ENCODE measurements at regions not wholly inside any gene's neighbourhood (a gene's known extent, or its start where the extent isn't known, plus 50 kb on each side); places are given as distances from the start of the nearest gene placed in this dataset.
"Not testable (repeated sequence)": the region's sequence is repeated elsewhere in the genome, so short reads cannot be mapped to it uniquely, and the experiment has no call there.

DNA sequence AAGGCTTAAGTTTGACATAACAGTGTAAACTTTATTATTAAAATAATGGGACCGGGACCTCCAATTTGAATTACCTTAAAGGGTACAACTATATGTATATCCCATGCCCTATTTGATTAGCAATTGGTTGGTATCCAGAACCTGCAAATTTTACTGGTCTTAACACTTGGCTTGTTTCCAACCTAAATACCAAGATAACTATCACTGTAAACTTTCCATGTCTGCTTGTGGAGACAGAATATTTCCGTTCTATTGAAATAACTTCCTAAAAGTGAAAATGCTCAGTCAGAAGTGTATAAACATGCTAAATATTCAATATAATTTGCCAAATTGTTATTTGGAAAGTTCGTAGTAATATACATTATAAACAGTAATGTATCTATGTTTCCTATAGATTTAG lies 154.0 kb downstream of the TMEM47 start:
- Histone ChIP-seq H3K27me3 (ENCODE audit: control insufficient read depth, insufficient read depth, low read length) (no peaks in the 10 kb centered on the region), H3K9me3 (ENCODE audit: control insufficient read depth, insufficient read depth, low read length) (no peaks in the 10 kb centered on the region)

DNA sequence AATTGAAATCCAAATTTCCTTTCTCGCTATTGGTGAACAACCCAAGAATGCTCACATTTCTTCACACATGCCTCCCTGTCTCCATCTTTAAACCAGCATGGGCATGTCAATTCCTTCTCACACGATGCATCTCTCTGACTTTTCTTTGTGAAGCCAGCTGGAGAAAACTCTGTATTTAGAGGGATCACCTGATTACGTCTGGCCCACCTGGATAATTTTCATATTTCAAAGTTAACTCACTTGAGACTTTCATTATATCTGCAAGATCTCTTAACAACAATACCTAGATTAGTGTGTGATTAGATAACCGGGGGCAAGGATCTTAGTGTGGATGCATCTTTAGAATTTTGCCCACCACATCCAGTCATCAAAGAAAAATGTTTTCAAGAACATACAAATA lies 164.0 kb downstream of the TMEM47 start:
- Histone ChIP-seq H3K4me1 (ENCODE audit: control insufficient read depth, insufficient read depth, low read length) (no peaks in the 10 kb centered on the region), H3K9me3 (ENCODE audit: control insufficient read depth, insufficient read depth, low read length) (no peaks in the 10 kb centered on the region), H3K36me3 (ENCODE audit: control insufficient read depth, insufficient read depth, low read length) (no peaks in the 10 kb centered on the region), H3K27me3 (ENCODE audit: control insufficient read depth, insufficient read depth, low read length) (no peaks in the 10 kb centered on the region), H3K4me3 (ENCODE audit: low read depth, low read length) (no peak overlapping the region), H3K9ac (ENCODE audit: low read depth, low read length) (no peak overlapping the region)

More for the DNA sequence above, 154.0 kb downstream of the TMEM47 start:
- H3K4me3 ChIP-seq (ENCODE audit: low read depth, low read length): no peak overlapping the region
- H3K9ac ChIP-seq (ENCODE audit: low read depth, low read length): no peak overlapping the region
- H3K4me1 ChIP-seq (ENCODE audit: control insufficient read depth, insufficient read depth, low read length): no peaks in the 10 kb centered on the region
- no peaks in the 10 kb centered on the region for H3K36me3 ChIP-seq (ENCODE audit: control insufficient read depth, insufficient read depth, low read length)

DNA sequence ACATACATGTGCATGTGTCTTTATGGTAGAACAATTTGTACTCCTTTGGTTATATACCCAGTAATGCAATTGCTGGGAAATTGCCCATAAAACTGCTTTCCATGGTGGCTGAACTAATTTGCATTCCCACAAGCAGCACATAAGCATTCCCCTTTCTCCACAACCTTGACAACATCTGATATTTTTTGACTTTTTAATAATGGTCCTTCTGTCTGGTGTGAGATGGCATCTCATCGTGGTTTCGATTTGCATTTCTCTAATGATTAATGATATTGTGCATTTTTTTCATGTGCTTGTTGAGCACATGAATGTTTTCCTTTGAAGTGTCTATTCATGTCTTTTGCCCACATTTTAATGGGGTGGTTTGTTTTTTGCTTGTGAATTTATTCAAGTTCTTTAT lies 166.0 kb downstream of the TMEM47 start:
- Histone ChIP-seq H3K4me3 (ENCODE audit: low read depth, low read length) (no peak overlapping the region), H3K9me3 (ENCODE audit: control insufficient read depth, insufficient read depth, low read length) (no peaks in the 10 kb centered on the region), H3K9ac (ENCODE audit: low read depth, low read length) (no peak overlapping the region), H3K27me3 (ENCODE audit: control insufficient read depth, insufficient read depth, low read length) (no peaks in the 10 kb centered on the region), H3K36me3 (ENCODE audit: control insufficient read depth, insufficient read depth, low read length) (no peaks in the 10 kb centered on the region), H3K4me1 (ENCODE audit: control insufficient read depth, insufficient read depth, low read length) (no peaks in the 10 kb centered on the region)

DNA sequence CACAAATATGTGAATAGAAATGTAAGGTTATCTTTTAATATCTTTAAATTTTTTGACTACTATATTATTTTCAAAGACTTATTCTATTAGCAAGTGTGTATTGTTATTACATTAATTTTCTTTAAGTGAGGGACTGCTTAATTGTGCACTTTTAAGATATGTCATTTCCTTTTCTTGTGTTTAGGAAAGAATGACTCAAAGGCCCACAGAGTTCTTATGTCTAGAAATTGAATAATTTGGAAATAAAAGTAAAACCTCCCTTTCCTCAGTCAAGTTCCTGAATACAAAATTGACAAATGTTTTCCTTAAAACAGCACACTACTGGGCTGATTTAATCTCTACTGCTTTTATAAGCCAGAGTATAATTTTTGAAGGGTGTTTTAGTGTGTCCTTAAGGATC lies 169.7 kb downstream of the TMEM47 start:
- H3K9me3 ChIP-seq (ENCODE audit: control insufficient read depth, insufficient read depth, low read length): no peaks in the 10 kb centered on the region
- no peaks in the 10 kb centered on the region for H3K36me3 ChIP-seq (ENCODE audit: control insufficient read depth, insufficient read depth, low read length)
- H3K4me1 ChIP-seq (ENCODE audit: control insufficient read depth, insufficient read depth, low read length): no peaks in the 10 kb centered on the region
- H3K4me3 ChIP-seq (ENCODE audit: low read depth, low read length): no peak overlapping the region
- H3K9ac ChIP-seq (ENCODE audit: low read depth, low read length): no peak overlapping the region
- H3K27me3 ChIP-seq (ENCODE audit: control insufficient read depth, insufficient read depth, low read length): no peaks in the 10 kb centered on the region

DNA sequence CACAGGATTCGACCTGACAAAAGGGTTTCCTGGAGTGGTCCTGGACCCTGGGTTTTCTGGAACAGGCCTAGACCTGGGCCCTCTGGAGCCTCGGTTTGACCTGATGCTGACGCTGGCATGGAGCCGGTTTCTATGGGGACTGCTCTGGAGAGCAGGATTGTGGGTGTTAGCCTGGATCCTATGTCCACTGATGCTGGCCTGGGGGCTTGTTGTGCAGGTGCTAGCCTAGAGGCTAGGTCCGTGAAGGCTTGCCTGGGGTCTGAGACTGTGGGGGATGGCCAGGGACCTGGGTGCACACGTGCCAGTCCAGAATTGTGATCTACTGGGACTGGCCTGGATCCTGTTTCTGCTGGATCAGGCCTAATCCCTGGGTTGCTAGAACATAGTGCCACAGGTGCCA lies 173.1 kb downstream of the TMEM47 start:
- no peaks in the 10 kb centered on the region for H3K9me3 ChIP-seq (ENCODE audit: control insufficient read depth, insufficient read depth, low read length)

DNA sequence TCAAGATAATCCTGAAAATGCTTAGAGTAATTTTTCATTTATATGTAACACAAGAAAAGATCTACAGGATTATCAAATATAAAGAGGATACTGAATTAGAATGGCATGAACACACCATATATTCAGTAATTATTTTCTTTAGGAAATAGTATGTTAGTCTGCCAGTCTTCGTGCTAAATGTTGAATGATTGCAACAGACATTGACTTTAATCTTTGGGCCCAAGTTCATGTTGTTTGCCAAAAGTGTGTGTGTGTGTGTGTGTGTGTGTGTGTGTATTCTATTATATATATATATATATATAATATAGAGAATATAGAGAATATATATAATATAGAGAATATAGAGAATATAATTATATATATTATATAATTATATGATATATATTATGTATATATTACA lies 186.6 kb downstream of the TMEM47 start:
- Histone ChIP-seq H3K9me3 (ENCODE audit: control insufficient read depth, insufficient read depth, low read length) (no peaks in the 10 kb centered on the region), H3K4me1 (ENCODE audit: control insufficient read depth, insufficient read depth, low read length) (no peaks in the 10 kb centered on the region), H3K36me3 (ENCODE audit: control insufficient read depth, insufficient read depth, low read length) (no peaks in the 10 kb centered on the region), H3K4me3 (ENCODE audit: low read depth, low read length) (no peak overlapping the region), H3K9ac (ENCODE audit: low read depth, low read length) (no peak overlapping the region), H3K27me3 (ENCODE audit: control insufficient read depth, insufficient read depth, low read length) (no peaks in the 10 kb centered on the region)

More for the DNA sequence above, 173.1 kb downstream of the TMEM47 start:
- Histone ChIP-seq H3K4me3 (ENCODE audit: low read depth, low read length) (no peak overlapping the region), H3K36me3 (ENCODE audit: control insufficient read depth, insufficient read depth, low read length) (no peaks in the 10 kb centered on the region), H3K9ac (ENCODE audit: low read depth, low read length) (no peak overlapping the region), H3K4me1 (ENCODE audit: control insufficient read depth, insufficient read depth, low read length) (no peaks in the 10 kb centered on the region), H3K27me3 (ENCODE audit: control insufficient read depth, insufficient read depth, low read length) (no peaks in the 10 kb centered on the region)

DNA sequence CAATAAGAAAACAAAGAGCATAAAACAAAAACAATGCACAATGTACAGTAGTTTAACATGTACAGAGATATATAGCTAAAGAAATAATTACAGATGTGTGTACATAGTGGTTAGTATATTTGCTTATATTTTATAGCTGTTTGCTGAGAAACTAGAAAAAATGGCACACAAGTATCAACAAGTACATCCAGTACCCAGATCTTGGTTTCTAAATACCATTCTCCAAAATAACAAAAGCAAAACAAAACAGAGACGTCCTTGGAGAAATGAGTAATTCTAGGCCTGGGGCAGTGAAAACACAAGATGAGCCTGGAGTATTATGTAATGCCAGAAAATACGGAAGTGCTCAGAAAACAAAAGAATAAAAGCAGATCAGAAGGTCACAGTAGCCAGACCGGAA lies 189.6 kb downstream of the TMEM47 start:
- no peaks in the 10 kb centered on the region for H3K27me3 ChIP-seq (ENCODE audit: control insufficient read depth, insufficient read depth, low read length)
- H3K4me3 ChIP-seq (ENCODE audit: low read depth, low read length): no peak overlapping the region
- no peak overlapping the region for H3K9ac ChIP-seq (ENCODE audit: low read depth, low read length)
- no peaks in the 10 kb centered on the region for H3K9me3 ChIP-seq (ENCODE audit: control insufficient read depth, insufficient read depth, low read length)
- H3K36me3 ChIP-seq (ENCODE audit: control insufficient read depth, insufficient read depth, low read length): no peaks in the 10 kb centered on the region
- H3K4me1 ChIP-seq (ENCODE audit: control insufficient read depth, insufficient read depth, low read length): no peaks in the 10 kb centered on the region

DNA sequence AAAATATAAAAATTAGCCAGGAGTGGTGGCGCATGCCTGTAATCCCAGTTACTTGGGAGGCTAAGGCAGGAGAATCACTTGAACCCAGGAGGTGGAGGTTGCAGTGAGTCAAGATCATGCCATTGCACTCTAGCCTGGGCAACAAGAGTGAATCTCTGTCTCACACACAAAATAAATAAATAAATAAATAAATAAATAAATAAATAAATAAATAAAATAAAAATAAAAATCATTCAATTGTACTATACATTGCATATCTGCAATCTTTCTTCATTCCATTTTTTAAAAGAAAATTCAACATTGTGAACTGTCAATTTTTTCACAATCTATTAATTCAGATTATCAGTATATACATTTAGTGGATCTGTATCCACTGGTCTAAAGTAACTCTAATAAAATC lies 193.9 kb downstream of the TMEM47 start:
- not testable (repeated sequence) for H3K9me3 ChIP-seq (ENCODE audit: control insufficient read depth, insufficient read depth, low read length); H3K9ac ChIP-seq (ENCODE audit: low read depth, low read length); H3K27me3 ChIP-seq (ENCODE audit: control insufficient read depth, insufficient read depth, low read length); H3K4me3 ChIP-seq (ENCODE audit: low read depth, low read length); H3K36me3 ChIP-seq (ENCODE audit: control insufficient read depth, insufficient read depth, low read length); H3K4me1 ChIP-seq (ENCODE audit: control insufficient read depth, insufficient read depth, low read length)

DNA sequence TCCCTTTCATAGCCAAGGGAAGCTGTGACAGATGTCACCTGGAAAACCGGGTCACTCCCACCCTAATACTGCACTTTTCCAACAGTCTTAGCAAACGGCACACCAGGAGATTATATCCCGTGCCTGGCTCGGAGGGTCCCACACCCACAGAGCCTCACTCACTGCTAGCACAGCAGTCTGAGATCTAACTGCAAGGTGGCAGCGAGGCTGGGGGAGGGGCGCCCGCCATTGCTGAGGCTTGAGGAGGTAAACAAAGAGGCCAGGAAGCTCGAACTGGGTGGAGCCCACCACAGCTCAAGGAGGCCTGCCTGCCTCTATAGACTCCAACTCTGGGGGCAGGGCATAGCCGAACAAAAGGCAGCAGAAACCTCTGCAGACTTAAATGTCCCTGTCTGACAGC lies 199.2 kb downstream of the TMEM47 start:
- H3K9ac ChIP-seq (ENCODE audit: low read depth, low read length); H3K4me1 ChIP-seq (ENCODE audit: control insufficient read depth, insufficient read depth, low read length); H3K4me3 ChIP-seq (ENCODE audit: low read depth, low read length); H3K9me3 ChIP-seq (ENCODE audit: control insufficient read depth, insufficient read depth, low read length); H3K36me3 ChIP-seq (ENCODE audit: control insufficient read depth, insufficient read depth, low read length); H3K27me3 ChIP-seq (ENCODE audit: control insufficient read depth, insufficient read depth, low read length): not testable (repeated sequence)

DNA sequence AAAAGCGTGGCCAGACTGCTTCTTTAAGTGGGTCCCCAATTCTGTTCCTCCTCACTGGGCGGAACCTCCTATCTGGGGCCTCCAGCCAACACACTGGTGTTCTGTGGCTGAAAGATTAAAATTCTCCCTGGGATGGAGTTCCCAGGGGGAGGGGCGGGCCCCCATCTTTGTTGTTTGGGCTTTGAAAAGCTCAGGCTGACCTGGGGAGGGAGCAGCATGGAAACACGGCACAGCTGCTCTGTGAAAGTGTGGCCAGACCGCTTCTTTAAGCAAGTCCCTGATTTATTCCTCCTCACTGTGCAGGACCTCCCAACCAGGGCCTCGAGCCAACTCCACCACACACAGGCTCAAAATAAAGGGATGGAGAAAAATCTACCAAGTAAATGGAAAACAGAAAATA lies 219.5 kb downstream of the TMEM47 start:
- H3K27me3 ChIP-seq (ENCODE audit: control insufficient read depth, insufficient read depth, low read length): no peaks in the 10 kb centered on the region
- no peaks in the 10 kb centered on the region for H3K9me3 ChIP-seq (ENCODE audit: control insufficient read depth, insufficient read depth, low read length)
- H3K4me1 ChIP-seq (ENCODE audit: control insufficient read depth, insufficient read depth, low read length): no peaks in the 10 kb centered on the region
- no peak overlapping the region for H3K4me3 ChIP-seq (ENCODE audit: low read depth, low read length)
- no peak overlapping the region for H3K9ac ChIP-seq (ENCODE audit: low read depth, low read length)
- no peaks in the 10 kb centered on the region for H3K36me3 ChIP-seq (ENCODE audit: control insufficient read depth, insufficient read depth, low read length)

DNA sequence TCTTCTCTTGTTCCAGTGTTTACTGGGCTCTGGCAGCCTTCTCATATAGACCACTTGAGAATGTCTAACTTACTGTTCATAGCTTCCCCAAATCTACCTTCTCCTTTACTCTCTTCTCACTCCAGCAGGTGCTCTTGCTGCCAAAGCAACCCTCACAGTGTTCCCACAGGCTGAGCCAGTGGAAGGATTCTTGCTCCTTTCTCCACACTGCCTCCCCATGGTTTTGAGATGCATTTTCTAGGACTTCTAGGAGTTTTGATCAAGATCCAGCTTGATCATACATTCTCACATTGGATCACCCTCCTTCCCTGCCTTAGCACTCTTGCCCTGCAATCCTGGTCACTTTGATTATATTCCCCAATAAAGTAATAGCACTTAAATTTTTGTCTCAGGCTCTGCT lies 230.8 kb downstream of the TMEM47 start:
- Histone ChIP-seq H3K4me1 (ENCODE audit: control insufficient read depth, insufficient read depth, low read length) (no peaks in the 10 kb centered on the region), H3K27me3 (ENCODE audit: control insufficient read depth, insufficient read depth, low read length) (no peaks in the 10 kb centered on the region), H3K36me3 (ENCODE audit: control insufficient read depth, insufficient read depth, low read length) (no peaks in the 10 kb centered on the region), H3K9me3 (ENCODE audit: control insufficient read depth, insufficient read depth, low read length) (no peaks in the 10 kb centered on the region), H3K9ac (ENCODE audit: low read depth, low read length) (no peak overlapping the region), H3K4me3 (ENCODE audit: low read depth, low read length) (no peak overlapping the region)

DNA sequence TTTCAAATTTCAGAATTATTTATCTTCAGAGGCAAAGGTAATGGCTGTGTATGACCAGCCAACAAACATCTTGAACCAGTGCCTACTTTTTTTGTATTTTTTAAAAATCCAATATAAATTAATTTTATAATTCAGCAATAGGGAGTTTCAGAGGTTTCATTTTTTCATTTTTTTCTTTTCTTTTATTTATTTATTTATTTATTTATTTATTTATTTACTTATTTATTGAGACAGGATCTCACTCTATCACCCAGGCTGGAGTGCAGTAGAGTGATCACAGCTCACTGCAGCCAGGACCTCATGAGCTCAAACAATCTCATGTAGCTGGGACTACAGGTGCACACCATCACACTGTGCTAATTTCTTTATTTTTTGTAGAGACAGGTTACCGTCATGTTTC lies 250.5 kb downstream of the TMEM47 start:
- no peaks in the 10 kb centered on the region for H3K4me1 ChIP-seq (ENCODE audit: control insufficient read depth, insufficient read depth, low read length)
- no peaks in the 10 kb centered on the region for H3K27me3 ChIP-seq (ENCODE audit: control insufficient read depth, insufficient read depth, low read length)
- H3K4me3 ChIP-seq (ENCODE audit: low read depth, low read length): no peak overlapping the region
- no peaks in the 10 kb centered on the region for H3K9me3 ChIP-seq (ENCODE audit: control insufficient read depth, insufficient read depth, low read length)
- no peaks in the 10 kb centered on the region for H3K36me3 ChIP-seq (ENCODE audit: control insufficient read depth, insufficient read depth, low read length)
- H3K9ac ChIP-seq (ENCODE audit: low read depth, low read length): no peak overlapping the region

All from iPS-15b (cell line).